Stimulated activated CD4-positive, alpha-beta T cell treated with anti-CD3 and anti-CD28 coated beads, Interleukin-2, amount 100 ng/mL, for 24 hours (primary cell): ENCODE measurements at regions not wholly inside any gene's neighbourhood (a gene's known extent, or its start where the extent isn't known, plus 50 kb on each side); places are given as distances from the start of the nearest gene placed in this dataset.

Experiments used
- DNase-seq, 2 donors: peaks; one replicate each; pipeline ENCODE4 v3.0.0-alpha.2; 2020

- no peak for DNase-seq
Observed at GRCh38 chr5:116702776-116703175, 128.2 kb upstream of the SEMA6A start.

GRCh38 chr5:116699332-116699731, 124.7 kb upstream of the SEMA6A start:
- DNase-seq = no peak

GRCh38 chr5:116696366-116696765, 121.7 kb upstream of the SEMA6A start:
- DNase-seq = no peak

- DNase-seq = no peak
Observed at GRCh38 chr5:116695681-116696080, 121.1 kb upstream of the SEMA6A start.

- DNase-seq = no peak
Observed at GRCh38 chr5:116686438-116686837, 111.8 kb upstream of the SEMA6A start.

GRCh38 chr5:116685931-116686330, 111.3 kb upstream of the SEMA6A start:
- no peak for DNase-seq

GRCh38 chr5:116685069-116685468, 110.4 kb upstream of the SEMA6A start:
- DNase-seq = no peak

GRCh38 chr5:116681334-116682013, 106.9 kb upstream of the SEMA6A start:
- DNase-seq = no peak

GRCh38 chr5:116675626-116675910, 100.9 kb upstream of the SEMA6A start:
- no peak for DNase-seq

- DNase-seq = no peak
Observed at GRCh38 chr5:116674881-116675625, 100.4 kb upstream of the SEMA6A start.

GRCh38 chr5:116673453-116673852, 98.8 kb upstream of the SEMA6A start:
- DNase-seq = no peak

- no peak for DNase-seq
Observed at GRCh38 chr5:116672203-116672602, 97.6 kb upstream of the SEMA6A start.

- DNase-seq = no peak
Observed at GRCh38 chr5:116671211-116671736, 96.7 kb upstream of the SEMA6A start.

GRCh38 chr5:116669261-116670031, 94.8 kb upstream of the SEMA6A start:
- no peak for DNase-seq

GRCh38 chr5:116668390-116668789, 93.8 kb upstream of the SEMA6A start:
- DNase-seq = no peak

GRCh38 chr5:116666901-116667300, 92.3 kb upstream of the SEMA6A start:
- DNase-seq = no peak

- no peak for DNase-seq
Observed at GRCh38 chr5:116664988-116665387, 90.4 kb upstream of the SEMA6A start.

- no peak for DNase-seq
Observed at GRCh38 chr5:116663081-116663480, 88.5 kb upstream of the SEMA6A start.

- DNase-seq = no peak
Observed at GRCh38 chr5:116661419-116661818, 86.8 kb upstream of the SEMA6A start.

- DNase-seq = no peak
Observed at GRCh38 chr5:116660929-116661328, 86.3 kb upstream of the SEMA6A start.

GRCh38 chr5:116658830-116659229, 84.2 kb upstream of the SEMA6A start:
- no peak for DNase-seq

- DNase-seq = no peak
Observed at GRCh38 chr5:116658141-116658540, 83.5 kb upstream of the SEMA6A start.

GRCh38 chr5:116655431-116655830, 80.8 kb upstream of the SEMA6A start:
- DNase-seq = no peak

GRCh38 chr5:116654925-116655324, 80.3 kb upstream of the SEMA6A start:
- DNase-seq = no peak
